ENCODE measurements at regions not wholly inside any gene's neighbourhood (a gene's known extent, or its start where the extent isn't known, plus 50 kb on each side); places are given as distances from the start of the nearest gene placed in this dataset.

GRCh38 chr1:221991221-221991620 is 249.3 kb upstream of the DUSP10 start:
- DNase-seq (no peak), ATAC-seq (no peak)
- Mint-ChIP-seq H3K4me1 (peaks cover 0 to 33% (median 13%) of the 10 kb centered on the region in 7 donors), H3K36me3 (peaks cover 0 to 12% (median 0%) of the 10 kb centered on the region in 5 donors), H3K9me3 (peaks cover 0 to 16% (median 0%) of the 10 kb centered on the region in 11 donors), H3K27ac (no peak overlapping the region), H3K4me3 (no peak overlapping the region), H3K27me3 (no peaks in the 10 kb centered on the region)
- ChIA-PET POLR2A (no interaction called here), CTCF (interaction anchor here (0.6 kb wide), 1 partner anchor 107 kb away, joined by 3 read pairs; no protein-coding TSS in a partner anchor)
- no peaks in the 10 kb centered on the region for H3K9me3 ChIP-seq (ENCODE audit: control insufficient read depth in 2 of 3, low read length in 3 of 3)
- no peaks in the 10 kb centered on the region for H3K36me3 ChIP-seq (ENCODE audit: control insufficient read depth in 2 of 3, insufficient read depth in 3 of 3, low read length in 3 of 3)
- intact Hi-C loops (cut with micrococcal nuclease) = no loop called here
- no peak overlapping the region for H3K27ac ChIP-seq (ENCODE audit: low read depth, low read length)
- no peaks in the 10 kb centered on the region for H3K4me1 ChIP-seq (ENCODE audit: control insufficient read depth in 2 of 2, insufficient read depth in 2 of 2, low read length in 2 of 2)
- no peak overlapping the region for H3K4me3 ChIP-seq (ENCODE audit: low read length)
- no peaks in the 10 kb centered on the region for H3K27me3 ChIP-seq (ENCODE audit: control insufficient read depth in 2 of 2, insufficient read depth in 2 of 2, low read length in 2 of 2)

- Histone ChIP-seq H3K9me3 (ENCODE audit: control insufficient read depth in 2 of 3, low read length in 3 of 3) (no peaks in the 10 kb centered on the region), H3K27me3 (ENCODE audit: control insufficient read depth in 2 of 2, insufficient read depth in 2 of 2, low read length in 2 of 2) (no peaks in the 10 kb centered on the region), H3K27ac (ENCODE audit: low read depth, low read length) (no peak overlapping the region), H3K36me3 (ENCODE audit: control insufficient read depth in 2 of 3, insufficient read depth in 3 of 3, low read length in 3 of 3) (no peaks in the 10 kb centered on the region), H3K4me3 (ENCODE audit: low read length) (no peak overlapping the region), H3K4me1 (ENCODE audit: control insufficient read depth in 2 of 2, insufficient read depth in 2 of 2, low read length in 2 of 2) (no peaks in the 10 kb centered on the region)
- Mint-ChIP-seq H3K36me3 (peaks cover 0 to 12% (median 0%) of the 10 kb centered on the region in 5 donors), H3K9me3 (peaks cover 0 to 16% (median 0%) of the 10 kb centered on the region in 11 donors), H3K4me1 (peaks cover 0 to 27% (median 11%) of the 10 kb centered on the region in 7 donors), H3K27ac (peak overlapping the region in 1 of 9 donors; percentile 0), H3K4me3 (no peak overlapping the region), H3K27me3 (peaks cover 0 to 2% (median 0%) of the 10 kb centered on the region in 5 donors)
- POLR2A ChIA-PET = no interaction called here
- CTCF ChIA-PET = no interaction called here
- ATAC-seq = no peak
- no peak for DNase-seq
- intact Hi-C loops (cut with micrococcal nuclease) = no loop called here
These were observed 247.9 kb upstream of the DUSP10 start for GRCh38 chr1:221989741-221990140.

DNA sequence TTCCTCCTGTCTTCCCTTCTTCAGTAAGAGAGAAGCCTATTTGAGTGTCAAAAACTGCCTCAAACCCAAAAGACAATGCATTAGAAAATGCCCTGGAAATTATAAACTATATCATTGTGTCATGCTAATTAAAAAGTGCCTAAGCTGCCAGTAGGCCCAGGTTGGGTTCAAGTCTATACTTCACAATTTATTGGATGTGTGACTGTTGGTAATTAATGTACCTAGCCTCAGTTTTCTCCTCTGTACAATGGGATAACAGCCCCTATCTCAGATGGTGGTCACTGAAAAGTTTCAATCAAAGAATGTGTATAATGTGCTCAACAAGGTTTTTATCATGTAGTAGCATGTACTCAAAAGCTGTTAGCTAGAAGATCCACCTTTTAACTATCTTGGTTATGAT is 246.9 kb upstream of the DUSP10 start:
- Histone ChIP-seq H3K27me3 (ENCODE audit: control insufficient read depth in 2 of 2, insufficient read depth in 2 of 2, low read length in 2 of 2) (no peaks in the 10 kb centered on the region), H3K4me3 (ENCODE audit: low read length) (no peak overlapping the region), H3K9me3 (ENCODE audit: control insufficient read depth in 2 of 3, low read length in 3 of 3) (no peaks in the 10 kb centered on the region), H3K27ac (ENCODE audit: low read depth, low read length) (no peak overlapping the region), H3K36me3 (ENCODE audit: control insufficient read depth in 2 of 3, insufficient read depth in 3 of 3, low read length in 3 of 3) (no peaks in the 10 kb centered on the region), H3K4me1 (ENCODE audit: control insufficient read depth in 2 of 2, insufficient read depth in 2 of 2, low read length in 2 of 2) (no peaks in the 10 kb centered on the region)
- H3K9me3 Mint-ChIP-seq = peaks cover 0 to 16% (median 0%) of the 10 kb centered on the region in 11 donors
- H3K36me3 Mint-ChIP-seq = peaks cover 0 to 12% (median 0%) of the 10 kb centered on the region in 5 donors
- no peak overlapping the region for H3K27ac Mint-ChIP-seq
- no peak for ATAC-seq
- ChIA-PET POLR2A (no interaction called here), CTCF (interaction anchor here (0.7 kb wide), 1 partner anchor 1193 kb away, joined by 3 read pairs; no protein-coding TSS in a partner anchor)
- H3K27me3 Mint-ChIP-seq = peaks cover 0 to 2% (median under 1%) of the 10 kb centered on the region in 5 donors
- H3K4me3 Mint-ChIP-seq = no peak overlapping the region
- intact Hi-C loops (cut with micrococcal nuclease) = no loop called here
- DNase-seq = no peak
- peaks cover 0 to 20% (median 4%) of the 10 kb centered on the region in 7 donors for H3K4me1 Mint-ChIP-seq

DNA sequence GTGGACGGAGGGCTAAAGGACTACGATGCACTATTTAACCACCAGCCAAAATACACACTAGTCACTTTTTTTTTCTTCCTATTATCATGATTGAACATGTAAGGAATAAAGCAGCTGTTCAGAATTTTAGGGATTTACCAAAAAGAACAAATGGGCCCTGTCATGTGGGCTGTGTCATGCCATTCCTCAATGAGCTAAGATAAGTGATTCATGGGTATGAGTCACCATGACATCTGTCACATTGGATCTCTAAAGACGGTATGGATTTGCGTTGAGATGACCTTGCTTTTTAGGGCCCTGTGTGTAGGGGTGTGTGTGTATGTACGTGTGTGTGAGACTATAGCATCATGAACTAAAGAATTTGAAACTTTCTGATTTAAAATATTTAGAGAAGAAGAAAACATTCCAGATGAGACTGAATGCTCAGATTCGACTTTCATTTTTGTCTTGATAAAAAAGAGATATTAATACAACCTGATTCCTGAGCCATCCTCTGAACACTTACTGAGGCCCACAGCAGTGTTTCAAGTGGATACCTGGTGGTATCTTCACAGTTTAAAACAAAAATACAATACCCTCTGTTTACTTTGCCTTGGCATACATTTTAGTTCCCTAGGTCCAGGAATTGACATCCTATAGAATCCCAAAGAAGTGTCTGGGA is 246.1 kb upstream of the DUSP10 start:
- H3K27ac ChIP-seq (ENCODE audit: low read depth, low read length) = no peak overlapping the region
- CTCF ChIA-PET = interaction anchor here (0.7 kb wide), 2 partner anchors 316 to 1192 kb away, joined by 3 read pairs; no protein-coding TSS in a partner anchor
- H3K27me3 ChIP-seq (ENCODE audit: control insufficient read depth in 2 of 2, insufficient read depth in 2 of 2, low read length in 2 of 2) = no peaks in the 10 kb centered on the region
- peaks cover 0 to 15% (median 4%) of the 10 kb centered on the region in 7 donors for H3K4me1 Mint-ChIP-seq
- POLR2A ChIA-PET = no interaction called here
- H3K9me3 Mint-ChIP-seq = peaks cover 0 to 12% (median 0%) of the 10 kb centered on the region in 11 donors
- H3K36me3 ChIP-seq (ENCODE audit: control insufficient read depth in 2 of 3, insufficient read depth in 3 of 3, low read length in 3 of 3) = no peaks in the 10 kb centered on the region
- ATAC-seq = peak; percentile 69
- DNase-seq = no peak
- H3K27ac Mint-ChIP-seq = no peak overlapping the region
- H3K4me3 Mint-ChIP-seq = no peak overlapping the region
- H3K4me3 ChIP-seq (ENCODE audit: low read length) = no peak overlapping the region
- H3K36me3 Mint-ChIP-seq = peaks cover 0 to 12% (median 0%) of the 10 kb centered on the region in 5 donors
- peaks cover 6 to 9% (median 7%) of the 10 kb centered on the region in 5 donors for H3K27me3 Mint-ChIP-seq
- intact Hi-C loops (cut with micrococcal nuclease) = no loop called here
- no peaks in the 10 kb centered on the region for H3K4me1 ChIP-seq (ENCODE audit: control insufficient read depth in 2 of 2, insufficient read depth in 2 of 2, low read length in 2 of 2)
- no peaks in the 10 kb centered on the region for H3K9me3 ChIP-seq (ENCODE audit: control insufficient read depth in 2 of 3, low read length in 3 of 3)

- Histone ChIP-seq H3K27ac (ENCODE audit: low read depth, low read length) (no peak overlapping the region), H3K4me3 (ENCODE audit: low read length) (no peak overlapping the region), H3K9me3 (ENCODE audit: control insufficient read depth in 2 of 3, low read length in 3 of 3) (no peaks in the 10 kb centered on the region), H3K36me3 (ENCODE audit: control insufficient read depth in 2 of 3, insufficient read depth in 3 of 3, low read length in 3 of 3) (no peaks in the 10 kb centered on the region), H3K4me1 (ENCODE audit: control insufficient read depth in 2 of 2, insufficient read depth in 2 of 2, low read length in 2 of 2) (no peaks in the 10 kb centered on the region), H3K27me3 (ENCODE audit: control insufficient read depth in 2 of 2, insufficient read depth in 2 of 2, low read length in 2 of 2) (no peaks in the 10 kb centered on the region)
- peaks cover 7 to 14% (median 9%) of the 10 kb centered on the region in 5 donors for H3K27me3 Mint-ChIP-seq
- no peak overlapping the region for H3K27ac Mint-ChIP-seq
- DNase-seq (no peak), ATAC-seq (no peak)
- H3K4me1 Mint-ChIP-seq = peaks cover 0 to 2% (median 0%) of the 10 kb centered on the region in 7 donors
- H3K4me3 Mint-ChIP-seq = no peak overlapping the region
- ChIA-PET POLR2A (no interaction called here), CTCF (no interaction called here)
- H3K9me3 Mint-ChIP-seq = peaks cover 0 to 4% (median 0%) of the 10 kb centered on the region in 11 donors
- peaks cover 0 to 4% (median 0%) of the 10 kb centered on the region in 5 donors for H3K36me3 Mint-ChIP-seq
- intact Hi-C loops (cut with micrococcal nuclease) = no loop called here
These were observed 241.6 kb upstream of the DUSP10 start for GRCh38 chr1:221983444-221983843.

GRCh38 chr1:221981461-221981860 is 239.6 kb upstream of the DUSP10 start:
- CTCF ChIA-PET = no interaction called here

More at GRCh38 chr1:221981461-221981860, 239.6 kb upstream of the DUSP10 start:
- Histone ChIP-seq H3K27me3 (ENCODE audit: control insufficient read depth in 2 of 2, insufficient read depth in 2 of 2, low read length in 2 of 2) (no peaks in the 10 kb centered on the region), H3K36me3 (ENCODE audit: control insufficient read depth in 2 of 3, insufficient read depth in 3 of 3, low read length in 3 of 3) (no peaks in the 10 kb centered on the region), H3K4me1 (ENCODE audit: control insufficient read depth in 2 of 2, insufficient read depth in 2 of 2, low read length in 2 of 2) (no peaks in the 10 kb centered on the region), H3K4me3 (ENCODE audit: low read length) (no peak overlapping the region), H3K27ac (ENCODE audit: low read depth, low read length) (no peak overlapping the region), H3K9me3 (ENCODE audit: control insufficient read depth in 2 of 3, low read length in 3 of 3) (no peaks in the 10 kb centered on the region)
- Mint-ChIP-seq H3K36me3 (no peaks in the 10 kb centered on the region), H3K4me3 (no peak overlapping the region), H3K4me1 (no peaks in the 10 kb centered on the region), H3K9me3 (no peaks in the 10 kb centered on the region), H3K27me3 (peaks cover 7 to 14% (median 9%) of the 10 kb centered on the region in 5 donors), H3K27ac (no peak overlapping the region)
- no peak for DNase-seq
- ATAC-seq = no peak
- intact Hi-C loops (cut with micrococcal nuclease) = no loop called here
- POLR2A ChIA-PET = no interaction called here

Measured in naive thymus-derived CD4-positive, alpha-beta T cell (primary cell).